GM18870 (cell line): ENCODE measurements at regions not wholly inside any gene's neighbourhood (a gene's known extent, or its start where the extent isn't known, plus 50 kb on each side); places are given as distances from the start of the nearest gene placed in this dataset.
"Not testable (repeated sequence)": the region's sequence is repeated elsewhere in the genome, so short reads cannot be mapped to it uniquely, and the experiment has no call there.

ENCODE experiments used
- ATAC-seq: cut with Tn5 transposase; IDR thresholded peaks from one replicate; pipeline ENCODE4 v1.9.1; 2021; ENCODE audit warnings: moderate library complexity; ENCODE audit not compliant: unreplicated experiment

DNA sequence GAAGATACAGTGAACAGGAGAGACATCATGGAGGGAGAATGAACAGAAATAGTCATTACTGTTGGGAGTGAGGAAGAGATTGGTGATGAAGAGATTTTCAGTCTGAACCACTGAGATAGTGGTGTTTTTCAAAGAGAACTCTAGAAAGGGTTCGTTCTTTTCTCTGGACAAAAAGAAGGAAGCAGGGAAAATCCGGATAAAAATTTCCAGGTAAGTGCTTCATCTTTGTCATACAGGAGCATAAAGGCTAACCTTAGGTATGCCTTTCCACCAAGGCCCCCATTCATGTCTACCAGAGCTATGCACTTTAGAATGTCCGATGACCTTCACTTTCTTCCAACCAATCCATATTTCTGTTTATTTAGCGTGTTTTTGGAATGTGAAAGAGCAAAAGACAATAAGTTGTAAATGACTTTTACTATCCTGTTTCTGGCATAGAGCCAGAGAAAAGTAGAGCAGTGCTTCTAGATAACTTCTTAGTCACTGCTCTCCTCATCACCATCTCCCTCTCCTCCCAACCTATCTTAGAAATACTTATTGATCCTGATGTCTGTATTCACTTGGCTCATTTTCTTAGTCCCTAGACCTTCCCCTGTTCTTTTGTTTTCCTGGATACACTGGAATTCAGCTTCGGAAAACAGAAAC lies 116.5 kb downstream of the TTC6 start:
- ATAC-seq = no peak

GRCh38 chr14:37712476-37712860 lies 117.0 kb downstream of the TTC6 start:
- not testable (repeated sequence) for ATAC-seq

GRCh38 chr14:37712976-37713431 lies 117.6 kb downstream of the TTC6 start:
- ATAC-seq = no peak

DNA sequence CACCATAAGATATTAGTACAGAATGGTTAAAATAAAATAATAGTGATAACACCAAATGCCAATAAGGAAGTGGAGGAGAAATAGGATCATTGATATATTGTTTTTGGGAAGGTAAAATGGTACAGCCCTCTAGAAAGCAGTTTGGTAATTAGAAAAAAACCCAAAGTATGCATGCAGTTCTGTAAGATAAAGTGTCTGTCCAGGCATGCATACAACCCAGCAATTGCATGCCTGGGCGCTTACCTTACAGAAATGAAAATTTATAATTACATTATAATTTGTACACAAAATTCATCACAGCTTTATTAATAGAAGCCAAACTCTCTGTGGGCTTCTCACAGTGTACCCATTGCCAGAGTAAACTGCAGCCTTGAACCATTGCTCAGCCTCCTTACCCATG lies 124.7 kb downstream of the TTC6 start:
- ATAC-seq = no peak

DNA sequence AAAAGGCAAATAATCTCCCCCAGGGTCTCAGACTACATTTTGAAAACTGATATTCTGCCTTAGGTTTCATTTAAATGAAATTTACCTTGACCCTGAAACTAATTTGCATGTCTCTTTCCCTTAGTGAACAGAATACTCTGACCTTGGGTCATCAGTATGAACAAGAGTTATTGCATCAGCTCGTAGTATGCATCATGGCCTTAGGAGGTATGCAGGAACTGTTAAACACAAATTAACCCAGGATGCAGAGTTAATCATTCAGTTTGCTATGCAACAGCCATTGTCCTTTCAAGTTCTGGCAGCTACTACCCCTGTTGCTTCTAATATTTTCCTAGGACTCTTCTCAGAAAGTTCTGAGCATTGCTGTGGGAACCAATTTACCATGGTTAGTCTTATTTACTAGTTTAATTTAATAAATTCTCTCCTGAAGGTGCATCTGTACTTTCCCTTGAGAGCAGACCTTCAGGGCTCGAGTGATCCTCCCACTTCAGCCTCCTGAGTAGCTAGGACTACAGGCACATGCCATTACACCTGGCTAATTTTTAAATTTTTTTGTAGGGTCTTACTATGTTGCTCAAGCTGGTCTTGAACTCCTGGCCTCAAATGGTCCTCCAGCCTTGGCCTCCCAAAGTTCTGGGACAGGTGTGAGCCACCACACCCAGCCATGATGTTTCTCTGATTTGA lies 126.7 kb downstream of the TTC6 start:
- ATAC-seq = no peak

DNA sequence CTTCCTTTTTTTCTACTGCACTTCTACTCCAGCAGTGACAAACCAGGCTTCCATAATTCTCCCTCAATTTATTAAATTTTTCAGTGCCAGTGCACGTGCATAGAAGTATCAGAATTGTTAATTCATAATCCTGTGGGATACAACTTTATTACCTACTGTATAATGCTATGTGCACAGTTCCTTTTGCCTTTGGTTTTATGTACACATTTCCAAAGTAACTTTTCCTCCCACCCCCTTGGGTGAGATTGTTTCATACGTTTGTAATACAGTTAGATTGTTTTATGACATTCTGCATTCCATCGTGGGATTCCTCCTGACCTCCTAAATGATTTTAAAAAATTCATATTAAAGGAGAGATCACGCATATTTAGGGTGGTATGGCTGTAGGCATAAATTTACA lies 128.1 kb downstream of the TTC6 start:
- ATAC-seq = no peak

- no peak for ATAC-seq
Measured at GRCh38 chr14:37726708-37727107, 131.3 kb downstream of the TTC6 start.

DNA sequence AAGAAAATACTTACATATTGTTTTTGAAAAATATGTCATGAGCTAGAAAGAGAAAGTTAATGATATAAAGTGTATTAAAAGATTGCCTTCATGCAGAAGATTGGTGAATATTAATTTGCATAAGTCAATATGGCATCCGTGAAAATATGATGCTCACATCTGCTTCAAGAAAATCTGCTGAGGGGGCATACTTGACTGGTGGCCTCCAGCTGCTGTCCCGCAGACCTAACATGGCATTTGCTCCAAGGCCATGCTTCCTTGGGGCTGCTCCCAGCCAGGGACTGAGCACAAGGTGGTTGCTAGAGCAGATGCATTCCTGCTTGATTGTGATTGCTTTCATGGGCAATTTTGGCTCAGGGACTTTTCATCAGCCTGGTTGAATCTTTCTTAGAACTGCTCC lies 133.8 kb downstream of the TTC6 start:
- no peak for ATAC-seq

DNA sequence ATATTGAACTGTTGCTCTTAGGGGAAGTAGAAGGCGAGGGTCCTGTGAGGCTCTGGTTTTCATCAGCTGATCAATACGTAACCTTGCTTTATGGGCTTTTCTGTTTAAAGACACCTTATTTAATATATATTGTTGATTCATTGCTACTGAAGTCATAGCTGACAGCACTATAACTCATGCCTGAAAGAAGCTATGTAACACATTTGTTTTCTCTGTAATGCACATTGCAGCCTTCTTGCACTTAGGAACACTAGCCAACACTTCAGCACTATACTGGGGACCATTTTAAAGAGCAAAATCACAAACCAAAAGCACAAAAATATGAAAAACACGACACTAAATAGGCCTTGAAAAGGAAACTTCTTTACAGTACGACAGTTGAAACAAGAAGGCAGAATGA lies 135.7 kb downstream of the TTC6 start:
- ATAC-seq = no peak

- ATAC-seq = no peak
Measured at GRCh38 chr14:37745657-37746056, 150.2 kb downstream of the TTC6 start.

DNA sequence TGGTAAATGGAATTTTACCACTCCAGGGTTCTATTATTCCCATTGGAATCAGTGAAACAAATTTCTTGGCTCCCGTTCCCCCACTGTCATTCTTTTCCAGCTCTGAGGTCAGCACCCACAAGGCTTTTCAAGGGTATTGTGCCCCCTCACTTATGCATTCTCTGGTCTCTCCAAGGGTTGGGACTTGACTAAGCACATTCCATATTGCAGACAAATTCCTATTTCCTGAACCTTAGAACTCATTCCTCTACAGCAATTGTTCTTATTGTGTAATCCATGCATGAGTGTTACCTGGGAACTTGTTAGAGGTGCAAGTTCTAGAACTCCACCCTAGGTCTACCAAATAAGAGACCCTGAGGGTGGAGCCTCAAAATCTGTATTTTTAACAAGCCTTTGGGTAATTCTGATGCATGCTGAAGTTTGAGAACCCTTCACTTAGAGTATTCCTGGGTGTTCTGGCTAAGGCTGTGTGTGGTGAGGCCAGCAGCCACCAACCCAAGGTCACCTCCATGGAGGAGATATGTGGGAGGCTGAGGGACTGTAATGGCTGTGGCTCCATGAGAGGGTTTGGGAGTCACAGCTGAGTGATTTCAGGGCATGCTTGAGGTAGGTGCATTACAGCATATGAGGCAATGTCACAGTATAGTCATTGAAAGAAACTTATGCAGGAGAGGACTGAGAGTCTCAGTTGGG lies 150.9 kb downstream of the TTC6 start:
- no peak for ATAC-seq

GRCh38 chr14:37753459-37753858 lies 158.0 kb downstream of the TTC6 start:
- ATAC-seq = no peak

- not testable (repeated sequence) for ATAC-seq
Measured at GRCh38 chr14:37760275-37760674, 164.8 kb downstream of the TTC6 start.

DNA sequence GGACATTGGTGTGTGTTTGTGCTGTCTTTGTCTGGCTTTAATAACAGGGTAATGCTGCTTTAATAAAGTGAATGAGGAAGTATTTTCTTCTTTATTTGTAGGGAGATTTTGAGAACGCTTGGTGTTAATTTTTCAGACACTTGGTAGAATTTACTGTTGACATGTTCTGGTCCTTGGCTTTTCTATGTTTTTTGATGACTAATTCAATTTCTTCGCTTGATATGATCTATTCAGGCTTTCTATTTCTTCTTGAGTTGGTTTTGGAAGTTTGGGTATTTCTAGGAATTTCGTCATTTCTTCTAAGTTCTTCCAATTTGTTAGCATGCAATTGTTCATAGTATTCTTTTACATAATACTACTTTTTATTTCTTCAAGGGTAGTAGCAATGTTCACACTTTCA lies 167.8 kb downstream of the TTC6 start:
- no peak for ATAC-seq

- not testable (repeated sequence) for ATAC-seq
Measured at GRCh38 chr14:37772283-37772682, 176.9 kb downstream of the TTC6 start.

DNA sequence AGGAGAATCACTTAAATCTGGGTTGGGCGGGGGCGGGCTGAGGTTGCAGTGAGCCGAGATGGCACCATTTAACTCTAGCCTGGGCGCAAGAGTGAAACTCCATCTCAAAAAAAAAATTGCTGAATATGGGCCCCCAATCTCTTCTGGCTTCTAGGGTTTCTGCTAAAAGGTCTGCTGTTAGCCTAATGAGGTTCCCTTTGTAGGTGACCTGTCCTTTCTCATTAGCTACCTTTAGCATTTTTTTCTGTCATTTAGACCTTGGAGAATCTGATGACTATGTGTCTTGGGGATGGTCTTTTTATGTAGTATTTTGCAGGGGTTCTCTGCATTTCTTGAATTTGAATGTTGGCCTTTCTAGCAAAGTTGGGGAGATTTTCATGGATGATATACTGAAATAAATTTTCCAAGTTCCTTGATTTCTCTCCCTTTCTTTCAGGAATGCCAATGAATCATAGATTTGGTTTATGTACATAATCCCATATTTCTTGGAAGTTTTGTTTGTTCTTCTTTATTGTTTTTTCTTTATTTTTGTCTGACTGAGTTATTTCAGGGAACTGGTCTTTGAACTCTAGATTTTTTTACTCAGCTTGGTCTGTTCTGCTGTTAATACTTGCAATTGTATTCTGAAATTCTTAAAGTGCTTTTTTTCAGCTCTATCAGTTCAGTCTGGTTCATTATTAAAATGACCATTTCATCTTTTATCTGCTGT lies 181.5 kb downstream of the TTC6 start:
- no peak for ATAC-seq

DNA sequence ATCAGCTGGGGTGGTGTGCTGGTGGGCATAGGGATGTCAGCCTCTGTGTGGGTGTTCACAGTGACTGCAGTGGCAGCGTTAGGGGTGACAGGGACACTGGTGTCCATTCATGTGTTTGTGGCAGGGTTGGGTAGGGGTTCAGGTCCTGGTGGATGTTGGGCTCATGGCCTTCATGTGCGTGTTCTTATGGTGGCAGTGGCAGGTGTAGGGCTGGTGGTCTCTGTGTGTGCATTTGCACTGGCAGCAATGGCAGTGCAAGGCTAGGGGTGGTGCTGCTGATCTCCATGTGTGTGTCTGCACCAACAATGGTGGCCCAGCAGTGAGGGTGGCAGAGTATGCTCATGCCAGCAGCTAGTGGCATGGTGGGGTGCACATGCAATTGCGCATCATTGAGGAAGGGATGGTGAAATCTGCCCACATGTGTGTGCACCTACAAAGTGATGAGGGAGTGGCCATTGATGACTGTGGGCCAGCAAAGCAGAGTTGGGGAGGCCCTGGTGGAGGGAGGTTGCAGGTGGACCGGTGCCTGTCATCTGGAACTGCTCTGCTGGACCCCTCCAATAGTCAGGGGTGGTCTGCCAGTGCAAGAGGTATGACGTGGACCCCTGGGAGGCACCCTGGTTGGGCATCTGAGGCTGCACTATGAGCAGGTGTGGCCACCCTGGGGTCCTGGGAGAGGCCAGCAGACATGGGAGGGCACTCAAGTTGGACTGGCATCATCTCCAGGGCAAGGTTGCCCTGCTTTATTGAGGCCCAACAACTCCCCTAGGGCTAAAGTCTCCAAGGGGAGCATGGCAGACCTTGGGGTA lies 182.9 kb downstream of the TTC6 start:
- no peak for ATAC-seq

GRCh38 chr14:37779480-37779879 lies 184.1 kb downstream of the TTC6 start:
- no peak for ATAC-seq

GRCh38 chr14:37780731-37781130 lies 185.3 kb downstream of the TTC6 start:
- ATAC-seq = not testable (repeated sequence)

GRCh38 chr14:37784203-37784826 lies 188.9 kb downstream of the TTC6 start:
- ATAC-seq = not testable (repeated sequence)
